HEK293 (cell line): ENCODE measurements at regions not wholly inside any gene's neighbourhood (a gene's known extent, or its start where the extent isn't known, plus 50 kb on each side); places are given as distances from the start of the nearest gene placed in this dataset.
"Not testable (repeated sequence)": the region's sequence is repeated elsewhere in the genome, so short reads cannot be mapped to it uniquely, and the experiment has no call there.

Source experiments
- CTCF ChIA-PET: fragments of 350-600 bp; formaldehyde crosslinking; extraction: SDS; loops from one replicate; lab custom pipeline; 2021; ENCODE audit warnings: antibody characterized with exemption; lab: Yijun Ruan, JAX
- POLR2A ChIA-PET: fragments of 300-600 bp; formaldehyde crosslinking; extraction: SDS; loops from one replicate; lab custom pipeline; 2020; ENCODE audit warnings: antibody characterized with exemption, inconsistent platforms; lab: Yijun Ruan, JAX
- H3K27ac ChIP-seq: fragments of 200-500 bp; sonication (Bioruptor generic); 2 replicates; pipeline ENCODE4 v1.5.1; 2014; ENCODE audit warnings: low read depth, low read length, control low read depth, inconsistent platforms; ENCODE audit errors: extremely low read depth
- H3K36me3 ChIP-seq, 2 experiments: fragments of 200-500 bp in 1 of 2; sonication (Bioruptor generic) in 1 of 2; 1 replicate in 1 of 2; 2 replicates in 1 of 2; pipeline ENCODE4 v1.5.1; 2014 to 2017; ENCODE audit warnings: inconsistent platforms in 2 of 2, low read length in 2 of 2; ENCODE audit not compliant: control insufficient read depth in 2 of 2, insufficient read depth in 1 of 2
- H3K4me1 ChIP-seq: fragments of 200-500 bp; sonication (Bioruptor generic); 2 replicates; pipeline ENCODE4 v1.5.1; 2014; ENCODE audit warnings: mild to moderate bottlenecking, low read length, inconsistent platforms; ENCODE audit not compliant: control insufficient read depth, insufficient read depth
- H3K4me3 ChIP-seq: 2 replicates; pipeline ENCODE4 v1.5.1; 2011; ENCODE audit warnings: low read depth, mild to moderate bottlenecking, control low read depth, low read length, moderate library complexity
- H3K9me3 ChIP-seq: fragments of 200-500 bp; sonication (Bioruptor generic); 2 replicates; pipeline ENCODE4 v1.5.1; 2014; ENCODE audit warnings: low read depth, low read length, inconsistent platforms; ENCODE audit not compliant: control insufficient read depth, insufficient read depth
- BCL11A ChIP-seq: fragments of 450-650 bp; formaldehyde crosslinking; IDR thresholded peaks from 2 replicates; pipeline ENCODE4 v1.5.1; 2016; ENCODE audit warnings: low read depth, missing biosample characterization, missing genetic modification characterization
- BCL6B ChIP-seq: fragments of 450-650 bp; formaldehyde crosslinking; IDR thresholded peaks from 2 replicates; pipeline ENCODE4 v1.5.1; 2017; ENCODE audit warnings: missing biosample characterization, missing genetic modification characterization
- EGR2 ChIP-seq: fragments of 450-650 bp; formaldehyde crosslinking; IDR thresholded peaks from 2 replicates; pipeline ENCODE4 v1.5.1; 2016; ENCODE audit warnings: low read depth, missing biosample characterization, missing genetic modification characterization
- GLIS1 ChIP-seq: fragments of 450-650 bp; formaldehyde crosslinking; IDR thresholded peaks from 2 replicates; pipeline ENCODE4 v1.5.1; 2016; ENCODE audit warnings: missing biosample characterization, missing genetic modification characterization
- HOXA7 ChIP-seq: sonication (generic); formaldehyde crosslinking; IDR thresholded peaks from 2 replicates; pipeline ENCODE4 v1.8.1; 2022; ENCODE audit warnings: missing genetic modification reagents, borderline replicate concordance
- INSM2 ChIP-seq: fragments of 450-650 bp; formaldehyde crosslinking; IDR thresholded peaks from 2 replicates; pipeline ENCODE4 v1.5.1; 2016; ENCODE audit warnings: missing biosample characterization, missing genetic modification characterization
- OSR2 ChIP-seq: fragments of 450-650 bp; formaldehyde crosslinking; IDR thresholded peaks from 2 replicates; pipeline ENCODE4 v1.5.1; 2016; ENCODE audit warnings: missing biosample characterization, missing genetic modification characterization
- SETDB1 ChIP-seq: IDR thresholded peaks from one replicate; pipeline ENCODE4 v1.6.1; 2017; ENCODE audit warnings: mild to moderate bottlenecking, low read length, moderate library complexity, mixed read lengths; ENCODE audit not compliant: insufficient read length
- ZBTB1 ChIP-seq: fragments of 450-650 bp; formaldehyde crosslinking; IDR thresholded peaks from 2 replicates; pipeline ENCODE4 v1.5.1; 2016; ENCODE audit warnings: missing biosample characterization, missing genetic modification characterization
- ZBTB21 ChIP-seq: fragments of 450-650 bp; formaldehyde crosslinking; IDR thresholded peaks from 2 replicates; pipeline ENCODE4 v1.5.1; 2017; ENCODE audit warnings: missing biosample characterization, missing genetic modification characterization
- ZFP37 ChIP-seq: fragments of 450-650 bp; formaldehyde crosslinking; IDR thresholded peaks from 2 replicates; pipeline ENCODE4 v1.5.1; 2016; ENCODE audit warnings: missing biosample characterization, missing genetic modification characterization
- ZNF112 ChIP-seq: fragments of 450-650 bp; formaldehyde crosslinking; IDR thresholded peaks from 2 replicates; pipeline ENCODE4 v1.5.0; 2017; ENCODE audit warnings: missing biosample characterization, missing genetic modification characterization
- ZNF121 ChIP-seq: fragments of 450-650 bp; formaldehyde crosslinking; IDR thresholded peaks from 2 replicates; pipeline ENCODE4 v1.5.1; 2016; ENCODE audit warnings: missing biosample characterization, missing genetic modification characterization
- ZNF140 ChIP-seq: fragments of 450-650 bp; formaldehyde crosslinking; IDR thresholded peaks from 2 replicates; pipeline ENCODE4 v1.5.1; 2016; ENCODE audit warnings: missing biosample characterization, missing genetic modification characterization
- ZNF211 ChIP-seq: fragments of 450-650 bp; formaldehyde crosslinking; IDR thresholded peaks from 2 replicates; pipeline ENCODE4 v1.5.1; 2016; ENCODE audit warnings: low read depth, missing biosample characterization, missing genetic modification characterization
- ZNF280D ChIP-seq: fragments of 450-650 bp; formaldehyde crosslinking; IDR thresholded peaks from 2 replicates; pipeline ENCODE4 v1.5.1; 2016; ENCODE audit warnings: missing biosample characterization, missing genetic modification characterization
- ZNF335 ChIP-seq: fragments of 450-650 bp; formaldehyde crosslinking; conservative IDR thresholded peaks from 2 replicates; pipeline ENCODE4 v1.5.1; 2016; ENCODE audit warnings: missing biosample characterization, missing genetic modification characterization
- ZNF350 ChIP-seq: fragments of 450-650 bp; formaldehyde crosslinking; IDR thresholded peaks from 2 replicates; pipeline ENCODE4 v1.5.0; 2017; ENCODE audit warnings: missing biosample characterization, mild to moderate bottlenecking, missing genetic modification characterization
- ZNF510 ChIP-seq: fragments of 450-650 bp; formaldehyde crosslinking; IDR thresholded peaks from 2 replicates; pipeline ENCODE4 v1.5.1; 2018; ENCODE audit warnings: mild to moderate bottlenecking, missing genetic modification characterization, missing biosample characterization; ENCODE audit not compliant: insufficient replicate concordance
- ZNF544 ChIP-seq: fragments of 450-650 bp; formaldehyde crosslinking; IDR thresholded peaks from 2 replicates; pipeline ENCODE4 v1.5.0; 2017; ENCODE audit warnings: missing biosample characterization, missing genetic modification characterization
- ZNF600 ChIP-seq: fragments of 450-650 bp; formaldehyde crosslinking; IDR thresholded peaks from 2 replicates; pipeline ENCODE4 v1.5.1; 2016; ENCODE audit warnings: missing biosample characterization, missing genetic modification characterization
- ZNF658 ChIP-seq: fragments of 450-650 bp; formaldehyde crosslinking; IDR thresholded peaks from 2 replicates; pipeline ENCODE4; 2016; ENCODE audit warnings: missing biosample characterization, missing genetic modification characterization
- ZSCAN16 ChIP-seq: fragments of 450-650 bp; formaldehyde crosslinking; IDR thresholded peaks from 2 replicates; pipeline ENCODE4 v1.5.1; 2016; ENCODE audit warnings: missing biosample characterization, missing genetic modification characterization
- ZSCAN30 ChIP-seq: fragments of 450-650 bp; IDR thresholded peaks from 2 replicates; pipeline ENCODE4 v1.5.1; 2018; ENCODE audit warnings: missing biosample characterization, mild to moderate bottlenecking, missing genetic modification characterization, moderate library complexity
- ZXDB ChIP-seq: fragments of 450-650 bp; formaldehyde crosslinking; IDR thresholded peaks from 2 replicates; pipeline ENCODE4 v1.5.1; 2016; ENCODE audit warnings: missing biosample characterization, missing genetic modification characterization

GRCh38 chr12:108424026-108424425 lies 84.9 kb upstream of the CMKLR1 start:
- no peak overlapping the region for H3K4me3 ChIP-seq
- TF ChIP-seq ZNF510 (tag by site-specific recombination) (no peak), INSM2 (no peak), GLIS1 (tag by site-specific recombination) (no peak), ZNF658 (tag by site-specific recombination) (no peak), ZSCAN16 (no peak), BCL11A (tag by site-specific recombination) (no peak), ZFP37 (tag by site-specific recombination) (no peak), ZNF140 (tag by site-specific recombination) (no peak), OSR2 (tag by site-specific recombination) (no peak), SETDB1 (no peak), ZNF350 (tag by site-specific recombination) (no peak), ZNF211 (tag by site-specific recombination) (no peak), ZNF121 (no peak), ZNF280D (tag by site-specific recombination) (no peak), ZBTB21 (tag by site-specific recombination) (no peak), BCL6B (tag by site-specific recombination) (no peak), EGR2 (tag by site-specific recombination) (no peak), ZNF112 (tag by site-specific recombination) (no peak), ZNF600 (tag by site-specific recombination) (no peak), HOXA7 (CRISPR knock-in tag) (no peak)
- TF ChIP-seq, all 188 proteins: peak for 0
- H3K9me3 ChIP-seq, result no peaks in the 10 kb centered on the region
- H3K27ac ChIP-seq, result no peak overlapping the region
- CTCF ChIA-PET, result no interaction called here
- H3K36me3 ChIP-seq, result no peaks in the 10 kb centered on the region
- POLR2A ChIA-PET, result no interaction called here
- H3K4me1 ChIP-seq, result no peaks in the 10 kb centered on the region

- TF ChIP-seq ZNF335, result no peak
- TF ChIP-seq ZNF544 (tag by site-specific recombination), result no peak
- no peak for TF ChIP-seq ZBTB1 (tag by site-specific recombination)
- no peak for TF ChIP-seq ZSCAN30 (tag by site-specific recombination)
- TF ChIP-seq ZXDB, result no peak
- CTCF ChIA-PET, result no interaction called here
- no peaks in the 10 kb centered on the region for H3K4me1 ChIP-seq
- H3K4me3 ChIP-seq, result no peak overlapping the region
- POLR2A ChIA-PET, result no interaction called here
- no peaks in the 10 kb centered on the region for H3K36me3 ChIP-seq
- H3K9me3 ChIP-seq, result no peaks in the 10 kb centered on the region
- no peak overlapping the region for H3K27ac ChIP-seq
These were observed 84.4 kb upstream of the CMKLR1 start for GRCh38 chr12:108423486-108423885.

- H3K4me1 ChIP-seq, H3K36me3 ChIP-seq, H3K9me3 ChIP-seq, CTCF ChIA-PET, H3K27ac ChIP-seq, POLR2A ChIA-PET, H3K4me3 ChIP-seq: not testable (repeated sequence)
These were observed 82.0 kb upstream of the CMKLR1 start for GRCh38 chr12:108421082-108421481.

GRCh38 chr12:108420421-108420820 lies 81.3 kb upstream of the CMKLR1 start:
- CTCF ChIA-PET, H3K27ac ChIP-seq, H3K4me1 ChIP-seq, H3K9me3 ChIP-seq, H3K36me3 ChIP-seq, POLR2A ChIA-PET, H3K4me3 ChIP-seq: not testable (repeated sequence)
